Retinal pigment epithelial cell (primary cell): ENCODE measurements at regions not wholly inside any gene's neighbourhood (a gene's known extent, or its start where the extent isn't known, plus 50 kb on each side); places are given as distances from the start of the nearest gene placed in this dataset.

Source experiments
- DNase-seq: peaks from one replicate; pipeline ENCODE4 v3.0.0-alpha.2; 2010; ENCODE audit warnings: low read depth
- H3K4me3 ChIP-seq: 2 replicates; pipeline ENCODE4 v1.5.1; 2011; ENCODE audit warnings: mild to moderate bottlenecking, low read length, control low read depth, moderate library complexity
- TF ChIP-seq, protein P1 (sequence below): conservative IDR thresholded peaks from 2 replicates; pipeline ENCODE4 v1.5.1; 2011; ENCODE audit warnings: low read depth, low read length, control low read depth, inconsistent platforms

DNA sequence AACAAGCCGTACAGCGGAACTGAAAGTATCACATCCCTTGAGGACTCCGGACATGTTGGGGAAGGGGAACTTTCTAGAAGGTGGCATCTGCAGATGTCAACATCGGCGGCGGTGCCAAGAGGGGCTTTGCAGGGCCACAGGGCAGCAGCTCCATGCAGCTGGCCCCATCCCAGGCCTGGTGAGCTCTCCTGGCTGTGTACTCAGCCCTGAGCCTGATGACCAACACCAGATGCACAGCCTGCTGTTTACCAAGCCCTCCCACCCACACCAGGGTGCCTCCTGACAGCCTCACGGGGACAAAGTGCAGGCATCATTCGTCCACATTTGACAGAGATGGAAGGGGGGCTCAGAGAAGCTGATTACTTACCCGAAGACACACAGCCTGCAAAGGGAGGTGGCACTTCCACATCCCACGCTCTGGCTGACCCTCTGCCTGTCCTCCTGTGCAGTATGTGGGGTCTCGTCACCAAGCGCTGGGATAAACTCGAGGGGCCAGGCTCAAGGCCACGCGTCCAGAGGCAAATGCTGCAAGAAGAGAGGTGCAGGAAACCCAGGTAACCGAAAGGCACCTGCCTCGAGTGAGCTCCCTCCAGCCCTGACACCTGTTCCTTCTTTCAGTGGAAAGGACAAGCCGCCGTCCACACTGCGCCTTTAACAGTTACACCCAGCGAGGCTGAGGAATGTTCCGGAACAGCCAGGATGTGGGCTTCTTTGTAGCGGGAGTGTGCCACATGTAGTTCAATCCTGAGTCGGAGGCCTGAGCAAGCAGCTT is 69.0 kb upstream of the ASAP2 start:
- DNase-seq, result no peak
- TF ChIP-seq, protein P1, sequence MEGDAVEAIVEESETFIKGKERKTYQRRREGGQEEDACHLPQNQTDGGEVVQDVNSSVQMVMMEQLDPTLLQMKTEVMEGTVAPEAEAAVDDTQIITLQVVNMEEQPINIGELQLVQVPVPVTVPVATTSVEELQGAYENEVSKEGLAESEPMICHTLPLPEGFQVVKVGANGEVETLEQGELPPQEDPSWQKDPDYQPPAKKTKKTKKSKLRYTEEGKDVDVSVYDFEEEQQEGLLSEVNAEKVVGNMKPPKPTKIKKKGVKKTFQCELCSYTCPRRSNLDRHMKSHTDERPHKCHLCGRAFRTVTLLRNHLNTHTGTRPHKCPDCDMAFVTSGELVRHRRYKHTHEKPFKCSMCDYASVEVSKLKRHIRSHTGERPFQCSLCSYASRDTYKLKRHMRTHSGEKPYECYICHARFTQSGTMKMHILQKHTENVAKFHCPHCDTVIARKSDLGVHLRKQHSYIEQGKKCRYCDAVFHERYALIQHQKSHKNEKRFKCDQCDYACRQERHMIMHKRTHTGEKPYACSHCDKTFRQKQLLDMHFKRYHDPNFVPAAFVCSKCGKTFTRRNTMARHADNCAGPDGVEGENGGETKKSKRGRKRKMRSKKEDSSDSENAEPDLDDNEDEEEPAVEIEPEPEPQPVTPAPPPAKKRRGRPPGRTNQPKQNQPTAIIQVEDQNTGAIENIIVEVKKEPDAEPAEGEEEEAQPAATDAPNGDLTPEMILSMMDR, result no peak
- no peak overlapping the region for H3K4me3 ChIP-seq

GRCh38 chr2:9135822-9136558 is 70.6 kb upstream of the ASAP2 start:
- TF ChIP-seq, protein P1, result no peak
- H3K4me3 ChIP-seq, result no peak overlapping the region
- no peak for DNase-seq

- no peak for DNase-seq
- TF ChIP-seq, protein P1, result no peak
These were observed 79.3 kb upstream of the ASAP2 start for GRCh38 chr2:9127316-9127715.

GRCh38 chr2:9126540-9126939 is 80.1 kb upstream of the ASAP2 start:
- DNase-seq, result no peak
- TF ChIP-seq, protein P1, result no peak
- H3K4me3 ChIP-seq, result no peak overlapping the region

More at GRCh38 chr2:9127316-9127715, 79.3 kb upstream of the ASAP2 start:
- H3K4me3 ChIP-seq, result no peak overlapping the region

DNA sequence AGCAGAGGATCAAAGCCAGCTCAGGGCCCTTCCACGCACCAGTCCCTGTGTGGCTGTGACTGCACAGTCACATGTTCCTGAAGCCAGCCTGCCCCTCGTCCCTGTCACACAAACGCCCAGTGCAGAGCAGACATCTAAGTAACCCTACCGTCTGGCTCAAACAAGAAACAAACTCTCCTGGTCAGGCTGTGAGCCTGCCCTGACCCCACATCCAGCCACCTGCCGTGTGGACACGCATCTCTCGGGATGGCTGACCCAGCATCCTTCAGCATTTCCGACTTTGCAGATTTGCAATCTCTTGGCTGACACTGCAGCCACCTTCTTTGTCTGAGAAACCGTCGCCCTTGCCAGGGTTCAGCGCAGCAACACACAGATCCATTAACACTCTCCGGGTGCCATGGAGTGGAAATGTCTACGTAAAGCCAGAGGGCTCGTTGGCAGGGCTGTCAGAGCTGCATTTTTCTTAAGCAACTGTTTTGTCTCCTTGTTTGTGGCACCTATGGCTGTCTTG is 82.3 kb upstream of the ASAP2 start:
- TF ChIP-seq, protein P1, result no peak
- H3K4me3 ChIP-seq, result no peak overlapping the region
- no peak for DNase-seq

- H3K4me3 ChIP-seq, result no peak overlapping the region
- no peak for DNase-seq
- TF ChIP-seq, protein P1, result no peak
These were observed 83.5 kb upstream of the ASAP2 start for GRCh38 chr2:9123069-9123468.
